K562 (cell line): ENCODE measurements at regions not wholly inside any gene's neighbourhood (a gene's known extent, or its start where the extent isn't known, plus 50 kb on each side); places are given as distances from the start of the nearest gene placed in this dataset.

Experiments used
- ATAC-seq: fragments of 200-7000 bp; cut with Tn5 transposase; 3 replicates; pipeline ENCODE4 v1.9.1; 2020; ENCODE audit warnings: moderate library complexity
- BruUV-seq: library from RNA; stranded (reverse); fragments of 400-500 nt; replicated peaks from 2 replicates; lab custom pipeline; 2021; lab: Mats Ljungman, UMichigan
- CTCF ChIA-PET: fragments of 300-600 bp; formaldehyde crosslinking; extraction: SDS; loops from one replicate; lab custom pipeline; 2021; ENCODE audit warnings: low intra/inter-chr PET ratio; lab: Yijun Ruan, JAX
- POLR2A ChIA-PET: fragments of 300-600, 350-650 bp; sonication (Branson Sonifier 250); formaldehyde crosslinking; extraction: SDS; loops from one replicate; lab custom pipeline; 2021; ENCODE audit warnings: antibody characterized with exemption, inconsistent platforms; lab: Yijun Ruan, JAX
- DNase-seq, 4 experiments: peaks; one replicate each; pipeline versions ENCODE4 v3.0.0 to v3.0.0-alpha.2; 2011 to 2018; ENCODE audit warnings: low spot score in 3 of 4, mixed read lengths in 3 of 4; ENCODE audit errors: extremely low read depth in 1 of 4
- FAIRE-seq: peaks from 2 replicates; lab custom pipeline; 2011; peaks lifted over from hg19 to GRCh38; lab: Jason Lieb, UNC
- H2AFZ ChIP-seq: 2 replicates; pipeline ENCODE4 v1.6.0; 2011; ENCODE audit warnings: low read depth, low read length, control low read depth, inconsistent platforms
- H3K27ac ChIP-seq: fragments of 200-600 bp; 3 replicates; pipeline ENCODE4 v1.8.0; 2011; ENCODE audit warnings: low read depth, mild to moderate bottlenecking, control low read depth, inconsistent platforms, low read length, moderate library complexity, mixed read lengths; ENCODE audit errors: extremely low read depth
- H3K27me3 ChIP-seq, 2 experiments: fragments of 300-600 bp in 1 of 2; 2 replicates in 1 of 2; 3 replicates in 1 of 2; pipeline versions ENCODE4 v1.6.0 to v1.8.0; 2011; ENCODE audit warnings: inconsistent platforms in 2 of 2, low read length in 2 of 2, mild to moderate bottlenecking in 1 of 2, mixed read lengths in 1 of 2, moderate library complexity in 1 of 2; ENCODE audit not compliant: control insufficient read depth in 2 of 2, insufficient read depth in 2 of 2
- H3K36me3 ChIP-seq: fragments of 300-600 bp; 3 replicates; pipeline ENCODE4 v1.8.0; 2011; ENCODE audit warnings: mild to moderate bottlenecking, low read length, inconsistent platforms; ENCODE audit not compliant: control insufficient read depth, insufficient read depth
- H3K4me1 ChIP-seq, 2 experiments: fragments of 200-600 bp in 1 of 2; replicated peaks in 1 of 2; 2 replicates in 1 of 2; 3 replicates in 1 of 2; pipeline versions ENCODE4 v1.5.1 to v1.8.0; 2011; ENCODE audit warnings: inconsistent platforms in 2 of 2, low read length in 2 of 2, mild to moderate bottlenecking in 1 of 2, mixed read lengths in 1 of 2, moderate library complexity in 1 of 2; ENCODE audit not compliant: control insufficient read depth in 2 of 2, insufficient read depth in 2 of 2
- H3K4me2 ChIP-seq: 2 replicates; pipeline ENCODE4 v1.6.1; 2011; ENCODE audit warnings: low read length, control low read depth, inconsistent platforms, mixed read lengths; ENCODE audit not compliant: insufficient read depth
- H3K4me3 ChIP-seq: fragments of 200-600 bp; sonication (generic), shearing (Covaris generic); 2 replicates; pipeline ENCODE4 v1.5.1; 2016; ENCODE audit warnings: control low read depth, inconsistent platforms
- H3K79me2 ChIP-seq: fragments of 200-600 bp; 3 replicates; pipeline ENCODE4 v1.8.0; 2011; ENCODE audit warnings: low read length, inconsistent platforms; ENCODE audit not compliant: control insufficient read depth, insufficient read depth
- H3K9ac ChIP-seq, 2 experiments: 2 replicates each; pipeline versions ENCODE4 v1.6.0 to v1.6.1; 2011; ENCODE audit warnings: low read depth in 2 of 2, low read length in 2 of 2, control low read depth in 1 of 2, inconsistent platforms in 1 of 2, mild to moderate bottlenecking in 1 of 2, mixed read lengths in 1 of 2; ENCODE audit not compliant: insufficient read depth in 1 of 2
- H3K9me1 ChIP-seq: one replicate; pipeline ENCODE4 v1.6.0; 2011; ENCODE audit warnings: inconsistent platforms, mild to moderate bottlenecking, low read length, moderate library complexity; ENCODE audit not compliant: control insufficient read depth, insufficient read depth
- H3K9me3 ChIP-seq: replicated peaks from 2 replicates; pipeline ENCODE4 v1.5.1; 2011; ENCODE audit warnings: low read depth, low read length, inconsistent platforms; ENCODE audit not compliant: control insufficient read depth, insufficient read depth
- H4K20me1 ChIP-seq: replicated peaks from 2 replicates; pipeline ENCODE4 v1.6.1; 2011; ENCODE audit warnings: low read length, inconsistent platforms, mixed read lengths; ENCODE audit not compliant: control insufficient read depth, insufficient read depth
- CGGBP1 ChIP-seq: fragments of 250-450 bp; sonication (Bioruptor Pico); IDR thresholded peaks from 2 replicates; pipeline ENCODE4 v1.9.0; 2021; ENCODE audit warnings: mild to moderate bottlenecking
- ELF1 ChIP-seq: fragments of 200-800 bp; sonication (Bioruptor generic); IDR thresholded peaks from 2 replicates; pipeline ENCODE4 v1.6.1; 2016; ENCODE audit warnings: missing genetic modification characterization, missing compliant biosample characterization
- GTF2E2 ChIP-seq: fragments of 200-800 bp; sonication (Bioruptor generic); IDR thresholded peaks from 2 replicates; pipeline ENCODE4 v1.6.1; 2016; ENCODE audit warnings: missing genetic modification characterization, missing compliant biosample characterization
- HNRNPUL1 ChIP-seq: fragments of 200-400 bp; formaldehyde crosslinking; IDR thresholded peaks from 2 replicates; pipeline ENCODE4 v1.6.1; 2017; ENCODE audit warnings: low read length
- JUN ChIP-seq, 2 experiments: sonication (generic) in 1 of 2; formaldehyde crosslinking in 1 of 2; IDR thresholded peaks; 2 replicates each; pipeline versions ENCODE4 v1.6.1 to v1.8.0; 2012 to 2022; ENCODE audit warnings: borderline replicate concordance in 2 of 2, mild to moderate bottlenecking in 2 of 2, improper control_type of control experiment in 1 of 2, low read depth in 1 of 2, low read length in 1 of 2, missing genetic modification reagents in 1 of 2
- KLF16 ChIP-seq: IDR thresholded peaks from 2 replicates; pipeline ENCODE4 v1.6.1; 2016; ENCODE audit warnings: antibody characterized with exemption
- NR2C1 ChIP-seq, 2 experiments: fragments of 450-650 bp; IDR thresholded peaks; 2 replicates each; pipeline ENCODE4 v1.6.1; 2017; ENCODE audit warnings: mild to moderate bottlenecking in 2 of 2, antibody characterized with exemption in 1 of 2, inconsistent platforms in 1 of 2, missing compliant biosample characterization in 1 of 2, missing genetic modification characterization in 1 of 2
- PBX2 ChIP-seq, 2 experiments: IDR thresholded peaks in 1 of 2; conservative IDR thresholded peaks in 1 of 2; 2 replicates each; pipeline ENCODE4 v1.6.1; 2016; ENCODE audit warnings: low read depth in 2 of 2, mild to moderate bottlenecking in 1 of 2, missing compliant biosample characterization in 1 of 2, missing genetic modification characterization in 1 of 2, moderate library complexity in 1 of 2
- PRDM10 ChIP-seq: fragments of 450-650 bp; IDR thresholded peaks from 2 replicates; pipeline ENCODE4 v1.6.1; 2018; ENCODE audit not compliant: partially characterized antibody
- PTBP1 ChIP-seq: fragments of 200-400 bp; formaldehyde crosslinking; IDR thresholded peaks from 2 replicates; pipeline ENCODE4 v1.6.1; 2017; ENCODE audit warnings: low read depth, low read length
- TARDBP ChIP-seq: fragments of 450-650 bp; IDR thresholded peaks from 2 replicates; pipeline ENCODE4 v1.6.1; 2016
- ZNF24 ChIP-seq: fragments of 450-650 bp; IDR thresholded peaks from 2 replicates; pipeline ENCODE4 v1.6.1; 2016
- ZNF263 ChIP-seq: sonication (generic); formaldehyde crosslinking; IDR thresholded peaks from 2 replicates; pipeline ENCODE4 v1.8.0; 2022; ENCODE audit warnings: mild to moderate bottlenecking, missing genetic modification reagents, borderline replicate concordance
- ZNF740 ChIP-seq, 3 experiments: fragments of 200-800 bp in 1 of 3; sonication (Bioruptor generic) in 1 of 3; sonication (generic) in 1 of 3; formaldehyde crosslinking in 1 of 3; IDR thresholded peaks; 2 replicates each; pipeline versions ENCODE4 v1.6.1 to v1.8.0; 2016 to 2022; ENCODE audit warnings: mild to moderate bottlenecking in 2 of 3, missing compliant biosample characterization in 2 of 3, missing genetic modification characterization in 2 of 3, missing genetic modification reagents in 1 of 3
- WGBS: fragments of 100-300 bp; shearing (Covaris generic); methylation state at CpG from one replicate; pipeline ENCODE4 v1.1.6; 2016; ENCODE audit warnings: low coverage, mixed read lengths; ENCODE audit not compliant: insufficient coverage; ENCODE audit errors: missing lambda C conversion rate; 5-methylcytosine and 5-hydroxymethylcytosine counted together
- in situ Hi-C: fragments of 300-500 bp; cut with MboI; formaldehyde crosslinking; loops from 4 replicates; pipeline ENCODE4 v1.15.0; 2018; ENCODE audit warnings: inconsistent platforms, mixed read lengths
- intact Hi-C: fragments of 100-400 bp; cut with micrococcal nuclease; formaldehyde crosslinking; loops from 2 replicates; pipeline ENCODE4 v1.14.2; 2022

GRCh38 chr5:163885117-163885516, 379.7 kb downstream of the MAT2B start:
- Histone ChIP-seq H3K27me3 (no peaks in the 10 kb centered on the region), H3K4me2 (no peak overlapping the region), H3K27ac (no peak overlapping the region), H3K9me1 (no peaks in the 10 kb centered on the region), H4K20me1 (no peaks in the 10 kb centered on the region), H2AFZ (no peak overlapping the region), H3K9me3 (no peaks in the 10 kb centered on the region), H3K9ac (no peak overlapping the region), H3K4me3 (no peak overlapping the region), H3K4me1 (no peaks in the 10 kb centered on the region), H3K79me2 (no peaks in the 10 kb centered on the region), H3K36me3 (no peaks in the 10 kb centered on the region)
- ATAC-seq: no peak
- TF ChIP-seq TARDBP: no peak
- no peak for TF ChIP-seq ZNF263
- TF ChIP-seq PBX2 (CRISPR knock-in tag; IDR thresholded peaks at IDR 0.05; ENCODE audit: low read depth): no peak
- no peak for TF ChIP-seq PBX2 (tag; conservative IDR thresholded peaks at IDR 0.05; ENCODE audit: low read depth)
- TF ChIP-seq PRDM10: no peak
- no peak for TF ChIP-seq PTBP1
- TF ChIP-seq GTF2E2 (tag): no peak
- TF ChIP-seq ZNF24: no peak
- no peak for TF ChIP-seq HNRNPUL1
- no peak for TF ChIP-seq ELF1 (tag)
- no peak for TF ChIP-seq NR2C1 (IDR thresholded peaks at IDR 0.05)
- no peak for TF ChIP-seq NR2C1 (tag; IDR thresholded peaks at IDR 0.05)
- no peak for TF ChIP-seq KLF16
- no peak for TF ChIP-seq CGGBP1 (CRISPR knock-in tag)
- TF ChIP-seq ZNF740 (CRISPR knock-in tag; IDR thresholded peaks at IDR 0.05): no peak
- TF ChIP-seq ZNF740 (tag; IDR thresholded peaks at IDR 0.05): no peak
- TF ChIP-seq JUN (IDR thresholded peaks at IDR 0.05; ENCODE audit: borderline replicate concordance, low read depth, low read length): no peak
- no peak for TF ChIP-seq JUN (CRISPR knock-in tag; IDR thresholded peaks at IDR 0.05; ENCODE audit: borderline replicate concordance)
- no peak for FAIRE-seq
- in situ Hi-C loops: no loop called here
- DNase-seq: no peak
- CTCF ChIA-PET: no interaction called here
- no TSS peak for BruUV-seq
- intact Hi-C loops: no loop called here
- POLR2A ChIA-PET: no interaction called here
- 0% methylated on average over 2 of the region's 2 CpGs for WGBS
